OCI-LY7 (cell line): ENCODE measurements at regions not wholly inside any gene's neighbourhood (a gene's known extent, or its start where the extent isn't known, plus 50 kb on each side); places are given as distances from the start of the nearest gene placed in this dataset.

Source experiments
- BruUV-seq: library from RNA; stranded (reverse); fragments of 400-500 nt; replicated peaks from 2 replicates; lab custom pipeline; 2021; lab: Mats Ljungman, UMichigan
- CTCF ChIA-PET: fragments of 300-600 bp; sonication (Branson Sonifier 250); formaldehyde crosslinking; loops from one replicate; lab custom pipeline; 2022; ENCODE audit warnings: antibody characterized with exemption; ENCODE audit not compliant: unreplicated experiment; lab: Charles Lee
- POLR2A ChIA-PET: fragments of 300-600 bp; sonication (Branson Sonifier 250); formaldehyde crosslinking; loops from one replicate; lab custom pipeline; 2022; ENCODE audit warnings: antibody characterized with exemption; lab: Charles Lee
- DNase-seq: peaks from one replicate; pipeline ENCODE4 v3.0.0-alpha.2; 2015; ENCODE audit warnings: low spot score
- H2AFZ ChIP-seq: fragments of 200-600 bp; sonication (generic), shearing (Covaris generic); 2 replicates; pipeline ENCODE4 v1.6.1; 2014; ENCODE audit warnings: mild to moderate bottlenecking, antibody characterized with exemption, low read length, moderate library complexity
- H3K27ac ChIP-seq: fragments of 200-600 bp; sonication (generic); 2 replicates; pipeline ENCODE4 v1.5.1; 2014; ENCODE audit warnings: mixed run types, low read depth, mild to moderate bottlenecking, moderate library complexity, low read length, inconsistent platforms; ENCODE audit not compliant: poor library complexity, severe bottlenecking
- H3K36me3 ChIP-seq: fragments of 200-600 bp; sonication (generic); 2 replicates; pipeline ENCODE4 v1.6.1; 2014; ENCODE audit warnings: mild to moderate bottlenecking, antibody characterized with exemption, low read length, moderate library complexity, mixed read lengths; ENCODE audit not compliant: insufficient read depth
- H3K4me1 ChIP-seq: fragments of 200-600 bp; sonication (generic); 2 replicates; pipeline ENCODE4 v1.5.1; 2014; ENCODE audit warnings: mild to moderate bottlenecking, low read length; ENCODE audit not compliant: insufficient read depth, poor library complexity, severe bottlenecking
- H3K4me2 ChIP-seq: fragments of 200-600 bp; sonication (generic); 2 replicates; pipeline ENCODE4 v1.6.1; 2014; ENCODE audit warnings: mild to moderate bottlenecking, low read length
- H3K4me3 ChIP-seq: fragments of 200-600 bp; sonication (generic); 2 replicates; pipeline ENCODE4 v1.5.1; 2014; ENCODE audit warnings: mild to moderate bottlenecking, low read depth, low read length; ENCODE audit not compliant: poor library complexity, severe bottlenecking
- H3K79me2 ChIP-seq: fragments of 200-600 bp; sonication (generic); 2 replicates; pipeline ENCODE4 v1.6.1; 2016; ENCODE audit warnings: low read depth, mild to moderate bottlenecking, low read length, moderate library complexity, mixed read lengths; ENCODE audit not compliant: insufficient read depth
- H3K9me2 ChIP-seq: fragments of 200-600 bp; sonication (generic); 2 replicates; pipeline ENCODE4 v1.6.1; 2016; ENCODE audit warnings: mild to moderate bottlenecking, low read length, mixed read lengths; ENCODE audit not compliant: insufficient read depth
- H3K9me3 ChIP-seq: fragments of 200-600 bp; sonication (generic); 2 replicates; pipeline ENCODE4 v1.6.1; 2014; ENCODE audit warnings: mild to moderate bottlenecking, mixed run types, low read length, mixed read lengths
- H4K20me1 ChIP-seq: fragments of 200-600 bp; sonication (generic); 2 replicates; pipeline ENCODE4 v1.6.1; 2014; ENCODE audit warnings: mild to moderate bottlenecking, antibody characterized with exemption, low read length, moderate library complexity, mixed read lengths; ENCODE audit not compliant: insufficient read depth
- CTCF ChIP-seq: fragments of 200-600 bp; sonication (generic); conservative IDR thresholded peaks from 2 replicates; pipeline ENCODE4 v1.5.1; 2014; ENCODE audit warnings: mild to moderate bottlenecking, antibody characterized with exemption, low read length, moderate library complexity, mixed read lengths
- EZH2phosphoT487 ChIP-seq: fragments of 200-600 bp; sonication (generic); IDR thresholded peaks from 2 replicates; pipeline ENCODE4 v1.6.1; 2018; ENCODE audit warnings: low read depth, borderline replicate concordance, mild to moderate bottlenecking, mixed run types, antibody characterized with exemption, low read length, moderate library complexity, mixed read lengths
- intact Hi-C: fragments of 100-400 bp; cut with micrococcal nuclease; formaldehyde crosslinking; loops from one replicate; pipeline ENCODE4 v1.10.0; 2022; ENCODE audit not compliant: unreplicated experiment

- H3K36me3 ChIP-seq = no peaks in the 10 kb centered on the region
- H3K4me1 ChIP-seq = no peaks in the 10 kb centered on the region
- TF ChIP-seq CTCF (no peak), EZH2phosphoT487 (no peak)
- intact Hi-C loops = no loop called here
- H3K4me2 ChIP-seq = no peak overlapping the region
- no peak for DNase-seq
- no peaks in the 10 kb centered on the region for H4K20me1 ChIP-seq
- H3K4me3 ChIP-seq = no peak overlapping the region
- H3K9me3 ChIP-seq = no peaks in the 10 kb centered on the region
- no TSS peak for BruUV-seq
- no peaks in the 10 kb centered on the region for H3K79me2 ChIP-seq
- H2AFZ ChIP-seq = no peak overlapping the region
- ChIA-PET POLR2A (interaction anchor here (0.6 to 0.8 kb wide), 4 partner anchors 35 to 798 kb away, joined by 4 to 9 read pairs (median 6); no protein-coding TSS in a partner anchor), CTCF (no interaction called here)
- no peaks in the 10 kb centered on the region for H3K9me2 ChIP-seq
- H3K27ac ChIP-seq = no peak overlapping the region
Observed at GRCh38 chr1:70840260-70840953, 207.2 kb downstream of the PTGER3 start.

- Histone ChIP-seq H3K9me2 (no peaks in the 10 kb centered on the region), H3K27ac (no peak overlapping the region), H3K79me2 (no peaks in the 10 kb centered on the region), H3K36me3 (no peaks in the 10 kb centered on the region), H3K4me3 (no peak overlapping the region), H3K9me3 (no peaks in the 10 kb centered on the region), H2AFZ (no peak overlapping the region), H3K4me1 (no peaks in the 10 kb centered on the region), H4K20me1 (no peaks in the 10 kb centered on the region), H3K4me2 (no peak overlapping the region)
- ChIA-PET CTCF (no interaction called here), POLR2A (no interaction called here)
- TF ChIP-seq CTCF (no peak), EZH2phosphoT487 (no peak)
- intact Hi-C loops = no loop called here
- no TSS peak for BruUV-seq
- no peak for DNase-seq
Observed at GRCh38 chr1:70842562-70842961, 205.1 kb downstream of the PTGER3 start.

GRCh38 chr1:70843452-70843851, 204.2 kb downstream of the PTGER3 start:
- ChIA-PET CTCF (no interaction called here), POLR2A (no interaction called here)
- TF ChIP-seq CTCF = no peak
- TF ChIP-seq EZH2phosphoT487 = no peak
- Histone ChIP-seq H4K20me1 (no peaks in the 10 kb centered on the region), H3K9me2 (no peaks in the 10 kb centered on the region), H2AFZ (no peak overlapping the region), H3K27ac (no peak overlapping the region), H3K79me2 (no peaks in the 10 kb centered on the region), H3K4me2 (no peak overlapping the region), H3K4me1 (no peaks in the 10 kb centered on the region), H3K9me3 (no peaks in the 10 kb centered on the region), H3K36me3 (no peaks in the 10 kb centered on the region), H3K4me3 (no peak overlapping the region)
- no peak for DNase-seq
- intact Hi-C loops = no loop called here
- BruUV-seq = no TSS peak
